ENCODE measurements at regions not wholly inside any gene's neighbourhood (a gene's known extent, or its start where the extent isn't known, plus 50 kb on each side); places are given as distances from the start of the nearest gene placed in this dataset.

GRCh38 chr7:63027075-63027474, 971.6 kb upstream of the ZNF722 start:
- TF ChIP-seq EZH2phosphoT487 (IDR thresholded peaks at IDR 0.05; ENCODE audit: borderline replicate concordance, low read depth, low read length) (no peak), CTCF (conservative IDR thresholded peaks at IDR 0.05; ENCODE audit: low read length) (no peak)
